ENCODE measurements at regions not wholly inside any gene's neighbourhood (a gene's known extent, or its start where the extent isn't known, plus 50 kb on each side); places are given as distances from the start of the nearest gene placed in this dataset.

DNA sequence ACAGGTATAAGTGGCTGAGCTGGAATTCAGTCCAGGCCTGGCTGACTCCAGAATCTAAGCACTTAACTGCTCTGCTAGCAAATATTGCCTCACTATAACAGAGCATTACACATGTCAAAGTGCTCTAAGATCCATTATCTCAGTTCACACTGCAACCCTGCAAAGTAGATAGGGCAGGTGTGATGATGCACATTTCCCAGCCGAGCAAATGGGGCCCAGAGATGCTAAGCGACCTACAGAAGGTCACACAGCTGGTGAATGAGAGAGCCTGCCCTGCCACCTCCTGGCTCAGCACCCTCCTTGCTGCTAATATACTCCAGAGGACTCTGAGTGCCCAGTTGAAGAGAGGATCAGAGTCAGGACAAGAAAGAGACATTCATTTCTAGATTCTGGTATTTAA is 73.6 kb upstream of the CCL1 start:
- TF ChIP-seq EZH2 (IDR thresholded peaks at IDR 0.05; ENCODE audit: borderline replicate concordance) (no peak), CTCF (IDR thresholded peaks at IDR 0.05; ENCODE audit: poor library complexity) (no peak), EZH2phosphoT487 (IDR thresholded peaks at IDR 0.05; ENCODE audit: low read depth, severe bottlenecking, unreplicated experiment) (no peak)
- no peak for DNase-seq (ENCODE audit: low spot score)
- peaks cover 18% of the 10 kb centered on the region for H3K27me3 ChIP-seq
- no peak overlapping the region for H3K27ac ChIP-seq
- H3K4me2 ChIP-seq: no peak overlapping the region
- no peak overlapping the region for H3K4me3 ChIP-seq
- 76% methylated on average over 2 of the region's 2 CpGs for WGBS (ENCODE audit: low lambda C conversion rate, missing lambda C conversion rate)
- H3K79me2 ChIP-seq: no peaks in the 10 kb centered on the region
- H3K4me1 ChIP-seq (ENCODE audit: insufficient read depth): no peaks in the 10 kb centered on the region
- no peaks in the 10 kb centered on the region for H3K36me3 ChIP-seq (replicated peaks; ENCODE audit: insufficient read depth, low read depth)
- H4K20me1 ChIP-seq (ENCODE audit: insufficient read depth, poor library complexity, severe bottlenecking): no peaks in the 10 kb centered on the region
- no peak overlapping the region for H2AFZ ChIP-seq
- H3K9me2 ChIP-seq (replicated peaks; ENCODE audit: insufficient read depth): no peaks in the 10 kb centered on the region
- no peaks in the 10 kb centered on the region for H3K9me3 ChIP-seq (ENCODE audit: low read depth)

- no peak overlapping the region for H3K4me3 ChIP-seq
- H3K9me2 ChIP-seq (replicated peaks; ENCODE audit: insufficient read depth): no peaks in the 10 kb centered on the region
- no peaks in the 10 kb centered on the region for H3K79me2 ChIP-seq
- 55% methylated on average over 6 of the region's 6 CpGs for WGBS (ENCODE audit: low lambda C conversion rate, missing lambda C conversion rate)
- DNase-seq (ENCODE audit: low spot score): no peak
- no peak overlapping the region for H3K4me2 ChIP-seq
- H2AFZ ChIP-seq: no peak overlapping the region
- H3K4me1 ChIP-seq (ENCODE audit: insufficient read depth): no peaks in the 10 kb centered on the region
- H4K20me1 ChIP-seq (ENCODE audit: insufficient read depth, poor library complexity, severe bottlenecking): no peaks in the 10 kb centered on the region
- H3K36me3 ChIP-seq (replicated peaks; ENCODE audit: insufficient read depth, low read depth): no peaks in the 10 kb centered on the region
- H3K27ac ChIP-seq: no peak overlapping the region
- peaks cover 18% of the 10 kb centered on the region for H3K27me3 ChIP-seq
- TF ChIP-seq EZH2phosphoT487 (IDR thresholded peaks at IDR 0.05; ENCODE audit: low read depth, severe bottlenecking, unreplicated experiment): no peak
- TF ChIP-seq CTCF (IDR thresholded peaks at IDR 0.05; ENCODE audit: poor library complexity): no peak
- TF ChIP-seq EZH2 (IDR thresholded peaks at IDR 0.05; ENCODE audit: borderline replicate concordance): no peak
- no peaks in the 10 kb centered on the region for H3K9me3 ChIP-seq (ENCODE audit: low read depth)
Measured at GRCh38 chr17:34435182-34435928, 72.3 kb upstream of the CCL1 start.

GRCh38 chr17:34434052-34434451 is 71.0 kb upstream of the CCL1 start:
- H3K36me3 ChIP-seq (replicated peaks; ENCODE audit: insufficient read depth, low read depth): no peaks in the 10 kb centered on the region
- 69% methylated on average over 4 of the region's 4 CpGs for WGBS (ENCODE audit: low lambda C conversion rate, missing lambda C conversion rate)
- no peak for TF ChIP-seq CTCF (IDR thresholded peaks at IDR 0.05; ENCODE audit: poor library complexity)
- no peak for TF ChIP-seq EZH2phosphoT487 (IDR thresholded peaks at IDR 0.05; ENCODE audit: low read depth, severe bottlenecking, unreplicated experiment)
- no peak for TF ChIP-seq EZH2 (IDR thresholded peaks at IDR 0.05; ENCODE audit: borderline replicate concordance)
- H3K27ac ChIP-seq: no peak overlapping the region
- no peak overlapping the region for H2AFZ ChIP-seq
- peak; percentile 22 for DNase-seq (ENCODE audit: low spot score)
- H4K20me1 ChIP-seq (ENCODE audit: insufficient read depth, poor library complexity, severe bottlenecking): no peaks in the 10 kb centered on the region
- H3K27me3 ChIP-seq: peaks cover 14% of the 10 kb centered on the region
- H3K4me3 ChIP-seq: no peak overlapping the region
- H3K9me3 ChIP-seq (ENCODE audit: low read depth): no peaks in the 10 kb centered on the region
- no peaks in the 10 kb centered on the region for H3K9me2 ChIP-seq (replicated peaks; ENCODE audit: insufficient read depth)
- H3K4me2 ChIP-seq: no peak overlapping the region
- no peaks in the 10 kb centered on the region for H3K79me2 ChIP-seq
- H3K4me1 ChIP-seq (ENCODE audit: insufficient read depth): no peaks in the 10 kb centered on the region
